Panc1 (cell line): ENCODE measurements at regions not wholly inside any gene's neighbourhood (a gene's known extent, or its start where the extent isn't known, plus 50 kb on each side); places are given as distances from the start of the nearest gene placed in this dataset.

ENCODE experiments used
- ATAC-seq: fragments of 200-7000 bp; cut with Tn5 transposase; 2 replicates; pipeline ENCODE4 v1.9.1; 2020; ENCODE audit warnings: mild to moderate bottlenecking, moderate library complexity
- BruUV-seq: library from RNA; stranded (reverse); fragments of 400-500 nt; replicated peaks from 2 replicates; lab custom pipeline; 2021; lab: Mats Ljungman, UMichigan
- CTCF ChIA-PET: fragments of 300-600 bp; sonication (Branson Sonifier 250); formaldehyde crosslinking; loops from one replicate; lab custom pipeline; 2022; ENCODE audit warnings: antibody characterized with exemption; lab: Charles Lee
- POLR2A ChIA-PET: fragments of 300-600 bp; sonication (Branson Sonifier 250); formaldehyde crosslinking; loops from one replicate; lab custom pipeline; 2022; ENCODE audit warnings: antibody characterized with exemption; lab: Charles Lee
- DNase-seq: peaks from one replicate; pipeline ENCODE4 v3.0.0-alpha.2; 2010; ENCODE audit warnings: low read depth, low spot score
- H3K27ac ChIP-seq: 2 replicates; pipeline ENCODE4 v1.5.1; 2011; ENCODE audit warnings: mild to moderate bottlenecking, low read length, inconsistent platforms
- H3K27me3 ChIP-seq: fragments of 200-500 bp; sonication (Bioruptor generic); 2 replicates; pipeline ENCODE4 v1.6.0; 2014; ENCODE audit warnings: low read length, inconsistent platforms; ENCODE audit not compliant: control insufficient read depth, insufficient read depth
- H3K36me3 ChIP-seq: fragments of 200-500 bp; sonication (Bioruptor generic); 2 replicates; pipeline ENCODE4 v1.5.1; 2014; ENCODE audit warnings: inconsistent platforms, mild to moderate bottlenecking, low read length, moderate library complexity; ENCODE audit not compliant: control insufficient read depth, insufficient read depth
- H3K4me1 ChIP-seq: 2 replicates; pipeline ENCODE4 v1.5.1; 2011; ENCODE audit warnings: inconsistent platforms, mild to moderate bottlenecking, low read length, moderate library complexity; ENCODE audit not compliant: control insufficient read depth, insufficient read depth
- H3K4me3 ChIP-seq, 2 experiments: 2 replicates each; pipeline ENCODE4 v1.5.1; 2011 to 2012; ENCODE audit warnings: low read depth in 2 of 2, low read length in 2 of 2, mild to moderate bottlenecking in 2 of 2, inconsistent platforms in 1 of 2, moderate library complexity in 1 of 2
- H3K9me3 ChIP-seq: fragments of 200-500 bp; sonication (Bioruptor generic); 2 replicates; pipeline ENCODE4 v1.5.1; 2014; ENCODE audit warnings: low read depth, mild to moderate bottlenecking, inconsistent platforms, low read length, moderate library complexity; ENCODE audit not compliant: control insufficient read depth, insufficient read depth
- POLR2AphosphoS5 ChIP-seq: IDR thresholded peaks from 2 replicates; pipeline ENCODE4 v1.6.1; 2012; ENCODE audit warnings: mild to moderate bottlenecking, low read depth, low read length, moderate library complexity
- SIN3A ChIP-seq: IDR thresholded peaks from 2 replicates; pipeline ENCODE4 v1.6.1; 2012; ENCODE audit warnings: low read depth, mild to moderate bottlenecking, low read length, moderate library complexity, borderline replicate concordance; ENCODE audit not compliant: insufficient read depth
- TCF7L2 ChIP-seq: IDR thresholded peaks from 2 replicates; pipeline ENCODE4 v1.6.1; 2011; ENCODE audit warnings: mild to moderate bottlenecking, low read depth, low read length, inconsistent platforms
- in situ Hi-C: cut with HindIII; loops from 2 replicates; pipeline ENCODE4 v1.10.0; 2016; ENCODE audit warnings: low sequenced_read_pairs, low pct_unique_long_range_greater_than_20kb
- intact Hi-C: fragments of 100-400 bp; cut with micrococcal nuclease; formaldehyde crosslinking; loops from one replicate; pipeline ENCODE4 v1.10.0; 2022; ENCODE audit not compliant: unreplicated experiment
- TF ChIP-seq, protein P1 (sequence below), 2 experiments: IDR thresholded peaks; 2 replicates each; pipeline ENCODE4 v1.6.1; 2011 to 2012; ENCODE audit warnings: low read depth in 2 of 2, control low read depth in 1 of 2, low read length in 1 of 2, mild to moderate bottlenecking in 1 of 2, moderate library complexity in 1 of 2; ENCODE audit not compliant: insufficient read depth in 1 of 2
- TF ChIP-seq, protein P2 (sequence below): fragments of 450-650 bp; IDR thresholded peaks from 2 replicates; pipeline ENCODE4 v1.5.1; 2017; ENCODE audit warnings: mild to moderate bottlenecking

DNA sequence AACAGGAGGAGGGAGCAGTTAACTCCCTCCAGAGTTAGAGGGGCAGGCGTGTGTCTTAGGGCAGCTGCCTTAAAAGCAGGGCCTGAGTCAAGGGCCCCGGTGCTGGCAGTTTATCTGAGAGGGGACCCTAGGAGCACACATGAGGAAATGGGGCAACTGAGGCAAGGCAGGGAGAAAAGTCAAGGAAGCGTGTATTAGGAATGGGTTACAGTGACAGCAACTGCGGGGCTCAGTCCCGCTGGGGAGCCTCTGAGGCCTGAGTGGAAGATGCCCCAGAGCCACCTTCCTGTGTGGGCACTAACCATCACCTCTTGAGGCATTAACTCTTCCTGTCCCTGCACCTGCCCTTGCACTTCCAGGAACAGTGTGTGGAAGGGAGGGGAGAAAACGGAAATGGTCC is 276.3 kb downstream of the MATN1 start:
- TF ChIP-seq POLR2AphosphoS5 (no peak), SIN3A (no peak), TCF7L2 (no peak)
- TF ChIP-seq, protein P1, sequence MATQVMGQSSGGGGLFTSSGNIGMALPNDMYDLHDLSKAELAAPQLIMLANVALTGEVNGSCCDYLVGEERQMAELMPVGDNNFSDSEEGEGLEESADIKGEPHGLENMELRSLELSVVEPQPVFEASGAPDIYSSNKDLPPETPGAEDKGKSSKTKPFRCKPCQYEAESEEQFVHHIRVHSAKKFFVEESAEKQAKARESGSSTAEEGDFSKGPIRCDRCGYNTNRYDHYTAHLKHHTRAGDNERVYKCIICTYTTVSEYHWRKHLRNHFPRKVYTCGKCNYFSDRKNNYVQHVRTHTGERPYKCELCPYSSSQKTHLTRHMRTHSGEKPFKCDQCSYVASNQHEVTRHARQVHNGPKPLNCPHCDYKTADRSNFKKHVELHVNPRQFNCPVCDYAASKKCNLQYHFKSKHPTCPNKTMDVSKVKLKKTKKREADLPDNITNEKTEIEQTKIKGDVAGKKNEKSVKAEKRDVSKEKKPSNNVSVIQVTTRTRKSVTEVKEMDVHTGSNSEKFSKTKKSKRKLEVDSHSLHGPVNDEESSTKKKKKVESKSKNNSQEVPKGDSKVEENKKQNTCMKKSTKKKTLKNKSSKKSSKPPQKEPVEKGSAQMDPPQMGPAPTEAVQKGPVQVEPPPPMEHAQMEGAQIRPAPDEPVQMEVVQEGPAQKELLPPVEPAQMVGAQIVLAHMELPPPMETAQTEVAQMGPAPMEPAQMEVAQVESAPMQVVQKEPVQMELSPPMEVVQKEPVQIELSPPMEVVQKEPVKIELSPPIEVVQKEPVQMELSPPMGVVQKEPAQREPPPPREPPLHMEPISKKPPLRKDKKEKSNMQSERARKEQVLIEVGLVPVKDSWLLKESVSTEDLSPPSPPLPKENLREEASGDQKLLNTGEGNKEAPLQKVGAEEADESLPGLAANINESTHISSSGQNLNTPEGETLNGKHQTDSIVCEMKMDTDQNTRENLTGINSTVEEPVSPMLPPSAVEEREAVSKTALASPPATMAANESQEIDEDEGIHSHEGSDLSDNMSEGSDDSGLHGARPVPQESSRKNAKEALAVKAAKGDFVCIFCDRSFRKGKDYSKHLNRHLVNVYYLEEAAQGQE (IDR thresholded peaks at IDR 0.05; ENCODE audit: insufficient read depth in 1 of 2, low read depth in 2 of 2, low read length in 1 of 2), result no peak
- TF ChIP-seq, protein P2, sequence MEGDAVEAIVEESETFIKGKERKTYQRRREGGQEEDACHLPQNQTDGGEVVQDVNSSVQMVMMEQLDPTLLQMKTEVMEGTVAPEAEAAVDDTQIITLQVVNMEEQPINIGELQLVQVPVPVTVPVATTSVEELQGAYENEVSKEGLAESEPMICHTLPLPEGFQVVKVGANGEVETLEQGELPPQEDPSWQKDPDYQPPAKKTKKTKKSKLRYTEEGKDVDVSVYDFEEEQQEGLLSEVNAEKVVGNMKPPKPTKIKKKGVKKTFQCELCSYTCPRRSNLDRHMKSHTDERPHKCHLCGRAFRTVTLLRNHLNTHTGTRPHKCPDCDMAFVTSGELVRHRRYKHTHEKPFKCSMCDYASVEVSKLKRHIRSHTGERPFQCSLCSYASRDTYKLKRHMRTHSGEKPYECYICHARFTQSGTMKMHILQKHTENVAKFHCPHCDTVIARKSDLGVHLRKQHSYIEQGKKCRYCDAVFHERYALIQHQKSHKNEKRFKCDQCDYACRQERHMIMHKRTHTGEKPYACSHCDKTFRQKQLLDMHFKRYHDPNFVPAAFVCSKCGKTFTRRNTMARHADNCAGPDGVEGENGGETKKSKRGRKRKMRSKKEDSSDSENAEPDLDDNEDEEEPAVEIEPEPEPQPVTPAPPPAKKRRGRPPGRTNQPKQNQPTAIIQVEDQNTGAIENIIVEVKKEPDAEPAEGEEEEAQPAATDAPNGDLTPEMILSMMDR, result no peak
- H3K36me3 ChIP-seq, result no peaks in the 10 kb centered on the region
- no peak for ATAC-seq
- H3K27me3 ChIP-seq, result no peaks in the 10 kb centered on the region
- H3K4me1 ChIP-seq, result no peaks in the 10 kb centered on the region
- BruUV-seq, result no TSS peak
- intact Hi-C loops, result no loop called here
- ChIA-PET POLR2A (no interaction called here), CTCF (no interaction called here)
- no peak for DNase-seq
- no peaks in the 10 kb centered on the region for H3K9me3 ChIP-seq
- no peak overlapping the region for H3K27ac ChIP-seq
- H3K4me3 ChIP-seq, result no peak overlapping the region
- in situ Hi-C loops, result no loop called here

DNA sequence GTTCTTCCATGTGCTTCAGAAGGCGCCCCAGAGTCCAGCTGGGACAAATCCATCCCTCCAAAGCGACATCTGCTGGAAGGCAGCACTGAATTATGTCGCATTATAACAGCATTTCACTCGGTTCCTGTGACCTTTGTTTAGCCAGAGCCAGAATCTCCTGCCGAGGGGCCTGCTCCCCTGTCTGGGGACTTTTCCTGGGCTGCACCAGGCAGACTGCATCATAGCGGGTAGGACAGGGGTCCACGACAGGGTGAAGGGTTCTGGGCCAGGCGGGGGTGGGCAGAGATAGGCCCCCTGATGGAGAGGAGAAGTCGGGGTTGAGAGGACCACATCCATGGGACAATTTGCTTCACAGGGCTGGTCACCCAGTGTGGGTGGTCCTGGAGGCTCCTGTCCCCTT is 276.9 kb downstream of the MATN1 start:
- TF ChIP-seq SIN3A (no peak), TCF7L2 (no peak), POLR2AphosphoS5 (no peak)
- TF ChIP-seq, protein P1 (IDR thresholded peaks at IDR 0.05; ENCODE audit: insufficient read depth in 1 of 2, low read depth in 2 of 2, low read length in 1 of 2), result no peak
- TF ChIP-seq, protein P2, result no peak
- H3K27me3 ChIP-seq, result no peaks in the 10 kb centered on the region
- no peak overlapping the region for H3K27ac ChIP-seq
- no peaks in the 10 kb centered on the region for H3K9me3 ChIP-seq
- H3K36me3 ChIP-seq, result no peaks in the 10 kb centered on the region
- in situ Hi-C loops (no loop called here), intact Hi-C loops (no loop called here)
- ATAC-seq (no peak), DNase-seq (no peak)
- BruUV-seq, result no TSS peak
- ChIA-PET CTCF (no interaction called here), POLR2A (no interaction called here)
- no peak overlapping the region for H3K4me3 ChIP-seq
- H3K4me1 ChIP-seq, result no peaks in the 10 kb centered on the region
